ENCODE measurements at regions not wholly inside any gene's neighbourhood (a gene's known extent, or its start where the extent isn't known, plus 50 kb on each side); places are given as distances from the start of the nearest gene placed in this dataset.

DNA sequence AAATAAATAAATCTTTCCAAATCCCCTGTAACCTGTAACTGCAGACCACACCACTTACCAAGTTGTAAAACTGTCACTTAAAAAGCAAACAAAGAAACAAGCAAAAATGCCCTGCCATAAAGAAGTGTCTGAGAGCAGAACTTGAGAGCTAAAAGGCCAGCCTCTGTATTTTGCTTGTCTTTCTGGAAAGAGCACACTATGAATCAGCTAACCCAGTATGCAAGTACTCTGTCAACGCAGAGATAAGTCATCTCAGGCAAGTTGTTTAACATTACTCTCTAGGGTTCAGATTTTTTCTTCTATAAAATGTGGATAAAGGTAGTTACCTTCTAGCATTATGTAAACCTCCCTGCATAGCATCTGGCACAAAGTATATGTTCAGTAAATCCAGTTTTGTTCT lies 134.8 kb downstream of the HS3ST1 start:
- TF ChIP-seq, protein P1, sequence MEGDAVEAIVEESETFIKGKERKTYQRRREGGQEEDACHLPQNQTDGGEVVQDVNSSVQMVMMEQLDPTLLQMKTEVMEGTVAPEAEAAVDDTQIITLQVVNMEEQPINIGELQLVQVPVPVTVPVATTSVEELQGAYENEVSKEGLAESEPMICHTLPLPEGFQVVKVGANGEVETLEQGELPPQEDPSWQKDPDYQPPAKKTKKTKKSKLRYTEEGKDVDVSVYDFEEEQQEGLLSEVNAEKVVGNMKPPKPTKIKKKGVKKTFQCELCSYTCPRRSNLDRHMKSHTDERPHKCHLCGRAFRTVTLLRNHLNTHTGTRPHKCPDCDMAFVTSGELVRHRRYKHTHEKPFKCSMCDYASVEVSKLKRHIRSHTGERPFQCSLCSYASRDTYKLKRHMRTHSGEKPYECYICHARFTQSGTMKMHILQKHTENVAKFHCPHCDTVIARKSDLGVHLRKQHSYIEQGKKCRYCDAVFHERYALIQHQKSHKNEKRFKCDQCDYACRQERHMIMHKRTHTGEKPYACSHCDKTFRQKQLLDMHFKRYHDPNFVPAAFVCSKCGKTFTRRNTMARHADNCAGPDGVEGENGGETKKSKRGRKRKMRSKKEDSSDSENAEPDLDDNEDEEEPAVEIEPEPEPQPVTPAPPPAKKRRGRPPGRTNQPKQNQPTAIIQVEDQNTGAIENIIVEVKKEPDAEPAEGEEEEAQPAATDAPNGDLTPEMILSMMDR (conservative IDR thresholded peaks at IDR 0.05), result no peak
- no peak for TF ChIP-seq ZFX (IDR thresholded peaks at IDR 0.05)
